ENCODE measurements at regions not wholly inside any gene's neighbourhood (a gene's known extent, or its start where the extent isn't known, plus 50 kb on each side); places are given as distances from the start of the nearest gene placed in this dataset.
"Not testable (repeated sequence)": the region's sequence is repeated elsewhere in the genome, so short reads cannot be mapped to it uniquely, and the experiment has no call there.

DNA sequence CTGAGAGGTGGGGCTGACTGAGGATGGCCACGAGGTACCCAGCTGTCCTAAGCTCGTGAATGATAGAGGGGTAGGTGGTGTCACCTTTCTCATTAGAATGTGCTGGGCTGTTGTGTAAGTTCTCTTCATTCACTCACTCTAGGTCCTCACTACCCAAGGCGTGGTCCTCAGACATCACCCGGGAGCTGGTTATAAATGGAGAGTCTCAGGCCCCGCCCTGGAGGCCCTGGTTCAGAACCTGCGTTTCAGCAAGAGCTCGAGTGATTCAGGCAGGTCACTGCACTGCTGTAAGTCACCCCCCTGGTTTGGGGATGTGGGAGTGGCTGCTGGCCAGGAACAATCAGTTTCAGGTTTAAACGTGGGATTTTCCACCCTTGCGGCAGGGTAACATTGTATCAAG, 139.8 kb downstream of the FOXL1 start:
- no peak for FAIRE-seq

DNA sequence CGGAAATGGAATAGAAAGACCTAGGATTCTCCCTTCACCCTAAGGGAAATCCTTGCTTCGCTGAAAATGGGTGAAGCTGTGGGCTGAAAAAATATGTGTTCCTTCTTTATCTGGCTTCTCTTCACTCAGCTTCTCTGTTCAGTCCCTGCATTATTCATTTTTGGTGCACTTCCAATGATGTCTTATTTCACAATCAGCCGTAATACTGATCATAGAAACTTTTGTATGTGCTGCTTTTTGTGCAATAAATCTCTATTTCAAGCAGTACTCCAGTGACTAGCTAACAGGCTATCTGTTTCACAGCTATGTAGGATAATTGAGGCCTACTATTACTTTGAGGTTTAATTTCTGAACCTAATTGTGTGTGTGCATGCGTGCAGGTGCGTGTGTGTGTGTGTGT, 144.6 kb downstream of the FOXL1 start:
- no peak for FAIRE-seq

DNA sequence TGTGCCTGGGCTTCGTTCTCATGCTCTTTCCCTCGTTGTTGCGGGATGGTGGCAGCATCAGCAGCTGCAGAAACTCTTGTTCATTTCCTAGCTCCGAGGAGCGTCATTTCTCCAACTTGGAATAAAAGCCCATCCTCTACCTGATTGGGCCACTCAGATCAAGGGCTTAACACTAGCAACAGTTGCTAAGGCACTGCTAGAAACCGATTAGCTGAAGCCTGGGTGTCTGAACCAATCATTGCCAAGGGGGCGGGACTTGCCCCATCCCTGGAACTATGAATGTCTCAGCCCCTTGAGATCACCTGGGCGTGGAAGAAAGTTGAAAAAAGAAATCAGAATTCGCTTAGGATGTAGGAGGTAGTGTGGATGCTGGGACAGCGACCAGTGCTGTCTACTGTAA, 145.3 kb downstream of the FOXL1 start:
- FAIRE-seq = no peak

DNA sequence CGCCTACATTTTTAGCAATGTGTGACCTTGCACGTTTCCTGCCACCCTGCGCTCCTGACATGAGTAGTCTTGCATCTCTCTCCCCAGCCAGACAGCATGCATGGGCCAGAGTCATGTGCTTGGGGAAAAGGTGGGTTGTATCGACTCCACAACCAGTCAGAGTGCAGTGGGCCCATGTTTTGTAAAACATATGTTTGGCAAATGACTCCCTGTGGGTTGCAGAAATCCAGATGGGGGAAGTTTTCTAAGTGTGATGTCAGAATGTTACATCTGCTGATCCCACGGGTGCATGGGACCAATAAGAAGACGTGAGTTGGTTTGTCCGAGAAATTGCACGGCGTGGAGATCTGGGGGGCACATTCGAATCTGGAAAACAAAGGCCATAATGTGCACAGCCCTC, 147.1 kb downstream of the FOXL1 start:
- FAIRE-seq = no peak

DNA sequence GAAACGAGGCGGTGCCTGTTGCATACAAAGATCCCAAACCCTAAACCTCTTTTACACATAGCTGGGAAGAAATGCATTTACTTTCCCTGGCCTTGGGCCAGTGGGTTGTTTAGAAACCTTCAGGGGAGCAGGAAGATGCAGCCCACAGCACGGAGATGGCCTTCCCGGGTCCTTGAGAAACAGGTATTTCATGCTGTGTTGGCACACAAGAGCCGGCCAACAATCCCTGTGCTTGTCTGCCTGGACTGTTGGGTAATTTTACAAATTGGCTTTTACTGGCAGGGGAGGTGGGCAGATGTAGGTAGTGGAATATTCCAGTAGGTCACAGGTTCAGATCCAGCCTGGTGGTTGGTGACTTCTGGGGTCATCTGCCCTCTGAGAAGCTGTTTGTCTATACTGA, 148.0 kb downstream of the FOXL1 start:
- no peak for FAIRE-seq

DNA sequence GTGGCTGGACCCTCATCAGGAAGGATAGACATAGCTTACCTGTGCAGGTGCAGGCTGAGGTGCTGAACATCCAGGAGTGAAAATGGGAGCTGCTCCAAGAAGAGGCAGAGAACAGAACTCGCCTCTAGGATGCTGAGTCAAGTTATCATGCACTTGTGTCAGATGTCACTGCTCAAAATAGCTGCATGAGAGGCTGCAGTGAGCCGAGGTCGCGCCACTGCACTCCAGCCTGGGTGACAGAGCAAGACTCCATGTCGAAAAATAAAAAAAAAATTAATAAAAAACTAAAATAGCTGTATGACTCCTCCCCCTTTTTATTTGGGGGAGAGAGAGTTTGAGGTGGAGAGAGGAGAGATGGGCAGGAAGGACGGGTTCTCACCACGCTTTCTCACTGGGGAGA, 148.8 kb downstream of the FOXL1 start:
- no peak for FAIRE-seq

DNA sequence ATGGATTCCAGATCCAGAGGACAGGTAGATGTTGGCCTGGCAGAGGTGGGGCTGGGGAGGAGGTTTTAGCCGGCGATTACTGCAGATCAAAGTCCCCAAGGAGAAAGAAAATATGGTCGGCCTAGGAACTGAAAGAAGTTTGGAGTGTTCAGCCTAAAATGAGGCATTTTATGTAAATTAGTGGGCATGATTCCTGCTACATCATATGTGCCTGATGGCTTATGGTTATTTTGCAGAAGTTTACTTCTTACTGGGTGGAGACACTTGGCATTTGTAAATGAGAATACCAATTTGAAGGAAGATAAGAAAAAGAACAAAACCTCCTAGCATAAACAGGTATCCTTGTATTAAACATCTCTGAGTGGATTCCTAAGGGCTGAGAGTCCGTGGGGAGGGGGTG, 149.3 kb downstream of the FOXL1 start:
- FAIRE-seq = no peak

DNA sequence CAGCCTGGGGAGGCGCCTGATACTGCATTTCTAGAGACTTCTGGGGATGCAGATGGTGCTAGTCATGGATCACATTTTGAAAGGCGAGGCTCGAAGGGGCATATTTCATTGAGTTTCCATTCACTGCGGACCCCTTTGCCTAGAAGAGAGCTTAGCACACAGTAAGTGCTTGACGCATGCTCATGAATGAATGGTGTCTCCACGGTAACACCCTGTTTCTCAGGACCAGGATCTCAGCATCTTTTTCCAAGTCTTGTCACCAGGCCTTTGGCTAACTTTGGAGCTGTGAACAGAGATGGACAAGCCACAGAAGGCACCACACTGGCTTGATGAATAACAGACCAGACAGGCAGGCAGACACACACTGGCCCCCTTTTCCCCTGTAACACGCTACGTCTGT, 151.3 kb downstream of the FOXL1 start:
- FAIRE-seq = no peak

DNA sequence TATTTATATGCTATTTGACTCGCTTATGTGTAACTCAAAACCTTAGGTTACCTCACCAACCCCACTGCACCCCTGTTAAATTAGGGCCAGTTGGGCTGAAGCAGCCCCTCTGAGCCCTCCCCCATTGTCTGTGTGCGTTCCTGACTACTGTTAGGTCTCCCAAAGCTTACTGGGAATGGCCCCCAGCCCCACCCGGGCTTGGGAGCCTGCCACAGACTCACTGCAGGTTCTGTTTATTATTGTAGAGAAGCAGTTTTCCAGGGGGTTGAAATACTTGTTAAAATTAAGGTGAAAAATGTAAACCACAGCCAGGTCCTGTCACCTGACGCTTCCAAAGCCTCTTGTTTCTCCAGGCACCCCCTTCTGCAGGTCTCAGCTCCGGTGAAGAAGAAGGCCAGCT, 151.7 kb downstream of the FOXL1 start:
- FAIRE-seq = no peak

DNA sequence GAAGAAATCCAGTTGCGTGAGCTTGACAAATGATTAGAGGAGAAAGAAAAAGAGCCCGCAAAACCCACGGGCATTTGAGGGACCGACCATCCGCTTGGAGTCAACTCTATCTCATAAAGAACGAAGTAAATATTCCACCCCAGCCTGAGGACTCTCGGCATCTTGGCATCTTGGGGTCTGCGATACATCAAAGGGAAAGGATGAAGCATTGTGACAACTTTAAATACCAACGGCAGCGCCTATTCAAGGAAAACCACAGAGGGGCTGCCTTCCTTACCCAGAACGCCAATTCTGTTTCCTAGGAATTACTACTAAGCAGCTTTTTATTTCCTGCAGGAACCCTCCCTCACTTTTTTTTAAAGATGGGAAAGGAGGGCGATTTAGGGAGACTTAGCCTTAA, 152.2 kb downstream of the FOXL1 start:
- no peak for FAIRE-seq

DNA sequence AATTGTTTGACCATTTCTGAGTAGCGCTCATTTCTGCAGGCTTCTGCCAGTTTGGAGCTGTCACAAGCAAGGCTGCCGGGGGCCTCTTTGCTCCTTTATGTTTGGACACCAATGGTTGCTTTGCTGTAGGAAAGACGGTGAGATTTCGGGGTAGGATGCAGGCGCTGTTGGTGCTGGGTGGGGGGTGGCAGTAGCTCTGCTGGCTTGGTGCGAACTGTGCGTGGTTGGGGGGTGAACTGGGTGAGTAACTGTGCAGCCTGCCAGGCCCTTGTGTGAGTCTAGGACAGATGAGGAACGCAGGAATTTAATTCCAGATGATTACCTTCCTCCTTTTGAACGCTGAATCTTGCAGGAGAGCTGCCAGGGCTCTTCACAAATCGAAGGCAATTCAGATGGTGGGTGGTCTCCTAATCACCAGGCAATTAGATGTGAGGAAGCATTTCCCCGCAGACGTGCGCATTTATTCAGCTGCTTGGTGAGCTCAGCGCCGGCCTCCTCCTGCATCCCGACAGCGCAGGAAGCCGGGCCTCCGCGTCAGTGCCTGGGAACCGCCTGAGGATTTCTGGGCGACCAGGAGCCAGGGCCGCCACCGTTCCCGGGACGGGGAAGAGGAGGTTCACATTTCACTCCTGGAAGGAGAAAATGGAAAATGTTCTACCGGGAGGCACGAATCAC, 154.4 kb downstream of the FOXL1 start:
- no peak for FAIRE-seq

DNA sequence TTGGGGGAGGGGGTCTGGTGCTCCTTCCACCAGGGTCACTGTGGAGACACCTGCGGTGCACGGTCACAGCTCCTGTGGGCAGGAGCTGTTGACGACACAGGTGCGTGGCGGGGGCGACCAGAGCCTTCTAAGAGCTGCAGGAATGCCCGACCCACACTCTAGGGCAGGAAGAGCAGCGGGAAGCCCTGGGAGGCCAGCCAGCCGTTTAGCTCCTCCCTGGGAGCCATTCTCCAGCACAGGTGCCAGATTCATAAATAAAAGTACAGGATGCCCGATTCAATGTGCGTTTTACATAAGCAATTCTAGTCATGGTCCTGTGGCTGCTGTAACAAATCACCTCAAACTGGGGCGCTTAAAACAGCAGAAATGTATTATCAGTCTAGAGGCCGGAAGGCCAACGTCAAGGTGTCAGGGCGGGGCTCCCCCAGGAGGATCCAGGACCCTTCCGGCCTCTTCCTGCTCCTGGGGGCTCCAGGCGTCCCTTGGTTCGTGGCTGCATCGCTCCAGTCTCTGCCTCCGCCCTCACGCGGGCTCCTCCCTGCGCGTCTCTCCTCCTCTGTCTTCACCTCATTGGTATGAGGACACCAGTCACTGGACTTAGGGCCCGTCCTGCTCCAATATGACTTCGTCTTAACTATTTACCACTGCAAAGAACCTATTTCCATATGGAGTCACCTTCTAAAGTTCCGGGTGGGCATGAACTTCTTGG, 155.4 kb downstream of the FOXL1 start:
- no peak for FAIRE-seq

DNA sequence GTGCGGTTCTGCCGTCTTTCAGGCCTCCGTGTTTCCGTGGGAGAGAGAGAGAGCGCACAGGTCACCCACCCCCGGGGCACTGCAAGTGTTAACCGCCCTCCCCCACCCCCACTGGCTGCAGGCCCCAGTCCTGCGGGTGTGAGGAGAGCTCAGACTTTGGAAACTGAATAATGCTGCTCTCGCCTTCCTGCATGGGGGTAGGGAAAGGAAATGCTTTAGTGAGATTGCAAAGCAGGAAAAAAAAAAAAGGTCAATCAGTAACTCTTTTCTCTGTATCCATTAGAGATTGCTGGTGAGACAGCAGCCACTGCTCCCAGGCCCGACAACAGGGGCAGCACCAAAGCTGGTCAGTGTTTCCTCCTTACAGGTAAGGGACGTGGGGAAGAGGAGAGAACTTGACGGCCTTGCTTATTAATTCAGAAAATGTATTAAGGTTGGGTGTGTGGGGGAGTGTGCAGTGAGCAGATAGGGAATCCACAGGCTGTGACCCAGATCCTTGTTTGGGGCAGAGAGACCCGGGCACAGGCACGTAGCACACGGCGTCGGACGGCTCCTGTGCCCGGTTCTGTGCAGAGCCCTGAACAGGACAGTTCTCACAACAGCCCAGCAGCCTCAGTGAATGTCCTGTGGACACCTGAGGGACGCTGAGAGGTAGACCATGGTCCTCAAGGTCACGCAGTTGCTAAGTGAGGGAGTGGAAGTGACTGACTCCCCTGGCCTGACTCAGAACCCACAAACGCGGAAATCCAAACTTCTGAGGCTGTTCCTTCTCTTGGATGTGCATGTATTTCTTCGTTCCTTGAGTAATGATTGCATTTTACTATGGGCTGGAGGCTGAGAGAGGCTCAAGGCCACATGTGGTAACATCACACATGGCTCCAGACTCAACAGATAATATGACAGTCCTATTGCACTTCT, 156.5 kb downstream of the FOXL1 start:
- no peak for FAIRE-seq

DNA sequence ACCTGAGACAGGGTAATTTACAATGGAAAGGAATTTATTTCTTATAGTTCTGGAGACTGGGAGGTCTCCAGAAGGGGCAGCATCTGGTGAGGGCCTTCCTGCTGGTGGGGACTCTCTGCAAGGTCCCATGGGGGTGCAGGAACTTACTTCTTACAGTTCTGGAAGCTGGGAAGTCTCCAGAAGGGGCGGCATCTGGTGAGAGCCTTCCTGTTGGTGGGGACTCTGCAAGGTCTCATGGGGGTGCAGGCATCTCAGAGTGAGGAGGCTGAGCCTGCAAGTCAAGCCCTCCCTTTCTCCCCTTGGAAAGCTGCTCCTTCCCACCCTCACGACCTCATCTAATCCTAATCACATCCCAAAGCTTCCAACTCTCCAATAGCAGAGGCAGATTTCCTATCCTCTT, 157.4 kb downstream of the FOXL1 start:
- no peak for FAIRE-seq

DNA sequence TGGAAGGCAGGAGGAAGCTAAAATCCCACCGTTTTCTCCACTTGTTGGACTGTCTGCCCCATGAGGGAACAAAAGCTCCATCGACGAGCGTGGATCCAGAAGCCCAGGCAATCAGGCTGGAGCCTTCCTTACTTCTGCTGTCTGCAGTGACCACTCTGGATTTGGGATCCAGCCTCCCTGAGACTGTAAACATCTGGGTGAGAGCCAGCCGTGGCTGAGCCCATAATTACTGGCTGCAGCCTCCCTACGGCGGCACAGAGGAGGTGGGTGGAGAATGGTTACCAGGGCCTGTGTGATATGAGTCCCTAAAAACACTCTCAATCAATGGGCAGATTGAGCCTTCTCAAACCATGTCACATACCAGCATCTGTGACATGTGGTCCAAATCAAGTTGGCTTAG, 158.2 kb downstream of the FOXL1 start:
- FAIRE-seq = no peak

DNA sequence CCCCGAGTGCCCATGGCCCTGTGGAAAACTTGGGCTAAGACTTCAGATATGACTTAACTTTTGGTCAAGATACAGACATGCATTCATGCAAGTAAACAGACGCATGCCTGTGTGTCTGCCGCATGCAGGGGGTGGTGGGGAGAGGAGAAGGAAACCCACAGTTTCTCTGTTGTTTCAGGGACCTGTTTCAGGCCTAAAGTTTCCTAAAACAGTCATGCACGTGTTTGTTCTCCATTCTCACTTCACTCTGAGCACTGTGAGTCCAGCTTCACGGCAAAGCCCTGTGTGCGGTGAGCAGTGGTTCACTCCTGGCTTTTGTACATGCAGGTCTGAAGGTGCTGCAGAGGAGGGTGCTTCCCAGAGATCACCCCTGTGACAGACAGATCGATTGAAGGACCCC, 158.7 kb downstream of the FOXL1 start:
- FAIRE-seq = no peak

DNA sequence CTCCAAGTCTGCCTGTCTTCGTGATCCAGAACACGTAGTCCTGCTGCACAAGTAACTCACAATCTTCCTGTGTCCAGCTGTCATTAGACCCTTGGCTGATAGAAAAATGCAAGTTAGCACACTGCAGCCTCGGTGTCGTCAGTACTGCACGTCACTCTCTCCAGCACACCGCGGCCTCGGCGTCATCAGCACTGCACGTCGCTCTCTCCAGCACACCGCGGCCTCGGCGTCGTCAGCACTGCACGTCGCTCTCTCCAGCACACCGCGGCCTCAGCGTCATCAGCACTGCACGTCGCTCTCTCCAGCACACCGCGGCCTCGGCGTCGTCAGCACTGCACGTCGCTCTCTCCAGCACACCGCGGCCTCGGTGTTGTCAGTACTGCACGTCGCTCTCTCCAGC, 160.0 kb downstream of the FOXL1 start:
- FAIRE-seq = not testable (repeated sequence)

DNA sequence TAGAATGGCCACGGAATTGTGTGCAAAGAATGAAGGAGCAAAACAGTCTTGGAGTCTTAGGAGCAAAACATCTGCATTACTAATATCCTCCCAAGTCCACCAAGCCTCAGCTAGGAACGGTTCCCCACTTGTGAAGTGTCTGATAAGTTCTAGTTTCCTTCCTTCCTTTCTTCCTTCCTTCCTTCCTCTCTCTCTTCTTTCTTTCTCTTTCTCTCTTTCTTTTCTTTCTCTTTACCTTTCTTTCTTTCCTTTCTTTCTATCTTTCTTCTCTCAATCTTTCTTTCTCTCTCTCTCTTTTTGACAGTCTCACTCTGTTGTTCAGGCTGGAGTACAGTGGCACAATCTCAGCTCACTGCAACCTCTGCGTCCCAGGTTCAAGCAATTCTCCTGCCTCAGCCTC, 160.8 kb downstream of the FOXL1 start:
- no peak for FAIRE-seq

DNA sequence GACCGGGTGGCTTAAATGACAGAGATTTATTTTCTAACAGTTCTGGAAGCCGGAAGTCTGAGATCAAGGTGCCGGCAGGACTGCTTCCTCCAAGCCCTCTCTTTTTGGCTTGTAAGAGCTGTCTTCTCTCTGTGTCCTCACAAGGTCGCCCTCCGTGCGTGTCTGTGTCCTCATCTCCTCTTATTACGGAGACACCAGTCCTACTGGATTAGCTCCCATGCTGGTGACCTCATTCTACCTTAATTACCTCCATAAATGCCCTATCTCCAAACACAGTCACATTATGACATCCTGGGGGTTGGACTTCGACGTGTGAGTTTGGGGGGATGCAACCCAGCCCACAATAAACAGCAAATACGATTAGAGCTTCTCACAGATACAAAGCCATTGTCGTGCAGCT, 161.5 kb downstream of the FOXL1 start:
- FAIRE-seq = no peak

DNA sequence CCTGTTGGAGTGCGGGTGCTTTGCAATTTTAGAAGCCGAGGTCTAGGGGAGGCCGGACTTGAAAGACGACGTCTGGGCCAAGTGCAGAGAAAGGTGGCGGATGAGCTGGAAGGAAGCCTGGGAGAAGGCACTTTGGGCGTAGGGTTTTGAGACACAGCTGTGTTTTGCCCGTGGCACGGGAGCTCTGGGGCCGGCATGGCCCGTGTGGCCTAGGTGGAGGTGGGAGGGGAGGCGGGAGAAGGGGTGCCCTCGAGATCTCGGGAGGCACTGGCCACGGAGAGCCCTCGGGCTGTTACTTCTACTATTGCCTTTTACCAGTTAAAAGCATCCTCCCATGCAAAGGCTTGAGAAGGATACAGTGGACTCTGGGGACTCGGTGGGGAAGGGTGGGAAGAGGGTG, 161.9 kb downstream of the FOXL1 start:
- FAIRE-seq = no peak

DNA sequence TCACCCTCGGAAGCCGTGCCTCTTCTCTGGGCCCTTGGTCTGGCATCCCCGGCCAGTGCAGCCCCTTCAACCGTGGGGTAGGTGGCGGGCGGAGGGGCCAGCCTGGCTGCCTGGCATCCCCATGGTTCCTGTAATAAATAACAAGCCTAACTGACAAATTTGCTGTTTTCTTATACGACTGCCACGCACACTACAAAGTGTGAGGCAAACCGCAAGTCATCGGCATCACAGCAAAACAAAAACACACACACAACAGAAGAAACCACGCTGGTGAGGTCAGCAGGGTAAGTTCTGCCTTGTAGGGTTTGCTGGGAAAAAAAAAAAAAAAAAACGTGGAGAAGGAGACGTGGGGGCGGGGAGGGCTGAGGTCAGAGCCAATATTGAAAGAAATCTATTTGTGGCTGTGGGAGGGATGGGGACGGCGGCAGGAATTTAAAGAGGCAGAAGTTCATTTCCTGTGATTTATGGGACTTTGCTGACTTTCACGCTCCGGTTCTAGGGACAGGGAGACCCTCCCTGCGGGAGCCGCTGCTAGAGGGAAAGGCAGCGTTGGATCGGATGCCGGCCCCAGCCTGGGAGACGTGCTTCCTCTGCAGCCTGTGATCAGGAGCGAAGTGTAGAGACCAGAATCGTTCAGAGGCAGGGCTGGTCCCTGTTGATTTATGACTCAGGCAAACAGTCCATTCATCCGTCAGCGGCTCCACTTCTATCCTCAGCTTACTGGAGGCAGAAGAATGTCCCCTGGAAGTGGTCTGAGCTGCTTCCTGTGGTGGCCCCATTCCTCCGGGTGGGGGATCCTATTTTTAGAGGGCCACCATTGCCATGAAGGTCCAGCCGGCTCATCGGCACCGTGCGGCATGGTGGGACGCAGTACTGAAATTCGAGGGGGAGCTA, 162.8 kb downstream of the FOXL1 start:
- no peak for FAIRE-seq

DNA sequence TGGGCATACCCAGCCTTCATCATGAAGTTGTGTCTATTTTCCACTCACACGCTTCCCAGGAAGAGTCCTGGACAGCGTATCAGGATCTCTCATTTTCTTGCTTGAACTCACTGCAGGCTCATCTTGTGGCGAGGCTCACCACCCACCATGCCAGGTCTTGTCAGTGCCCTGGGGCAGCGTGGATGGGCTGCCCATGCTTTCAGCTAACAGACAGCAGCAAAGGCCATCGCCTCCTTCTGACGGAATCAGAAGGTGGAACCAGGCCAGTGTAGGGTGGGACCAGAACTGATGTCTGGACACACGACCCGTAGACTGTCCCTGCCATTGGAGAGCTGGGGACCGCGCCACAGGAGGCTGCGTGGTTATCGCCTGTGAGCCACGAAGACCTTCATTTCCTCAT, 169.4 kb downstream of the FOXL1 start:
- no peak for FAIRE-seq

DNA sequence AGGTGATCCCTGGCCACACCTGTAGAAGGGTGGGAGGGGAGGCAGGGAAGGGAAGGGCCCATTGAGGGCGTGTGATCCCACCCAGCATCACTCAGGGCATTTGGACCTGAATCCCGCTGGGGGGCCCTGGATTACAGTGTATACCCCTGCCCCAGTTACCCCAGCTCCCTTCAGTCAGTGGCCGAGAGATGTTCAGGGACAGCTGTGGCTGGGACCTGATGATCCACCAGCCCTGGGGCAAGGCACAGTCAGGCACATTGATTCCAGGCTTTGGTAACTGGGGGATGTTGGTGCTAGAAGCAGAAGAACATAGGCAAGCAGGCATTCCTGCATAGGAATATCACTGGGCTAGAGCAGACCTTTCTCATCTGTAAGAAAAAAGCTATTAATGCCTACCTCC, 170.3 kb downstream of the FOXL1 start:
- no peak for FAIRE-seq

Data from A204.1 (cell line).